Calu3 (cell line): ENCODE measurements at regions not wholly inside any gene's neighbourhood (a gene's known extent, or its start where the extent isn't known, plus 50 kb on each side); places are given as distances from the start of the nearest gene placed in this dataset.

Experiments
- BruUV-seq: library from RNA; stranded (reverse); fragments of 400-500 nt; replicated peaks from 2 replicates; lab custom pipeline; 2021; lab: Mats Ljungman, UMichigan
- CTCF ChIA-PET: fragments of 300-600 bp; sonication (Branson Sonifier 250); formaldehyde crosslinking; loops from one replicate; lab custom pipeline; 2022; ENCODE audit warnings: antibody characterized with exemption; lab: Charles Lee
- DNase-seq: peaks from one replicate; pipeline ENCODE4 v3.0.0; 2022
- H3K27ac Mint-ChIP-seq: one replicate; pipeline ENCODE4 v1.8.0; 2022; ENCODE audit warnings: mixed read lengths; ENCODE audit not compliant: unreplicated experiment
- H3K27me3 Mint-ChIP-seq: one replicate; pipeline ENCODE4 v1.8.0; 2022; ENCODE audit warnings: mixed read lengths; ENCODE audit not compliant: unreplicated experiment
- H3K36me3 Mint-ChIP-seq: one replicate; pipeline ENCODE4 v1.8.0; 2022; ENCODE audit warnings: mild to moderate bottlenecking, moderate library complexity, mixed read lengths; ENCODE audit not compliant: insufficient read depth, unreplicated experiment
- H3K4me1 Mint-ChIP-seq: one replicate; pipeline ENCODE4 v1.8.0; 2022; ENCODE audit warnings: mild to moderate bottlenecking, low read depth, mixed read lengths; ENCODE audit not compliant: unreplicated experiment
- H3K4me3 Mint-ChIP-seq: one replicate; pipeline ENCODE4 v1.8.0; 2022; ENCODE audit warnings: mild to moderate bottlenecking, low read depth, moderate library complexity, mixed read lengths; ENCODE audit not compliant: unreplicated experiment
- H3K9me3 Mint-ChIP-seq: one replicate; pipeline ENCODE4 v1.8.0; 2022; ENCODE audit warnings: low read depth, mixed read lengths; ENCODE audit not compliant: unreplicated experiment
- CTCF ChIP-seq: fragments of 200-600 bp; IDR thresholded peaks from one replicate; pipeline ENCODE4 v1.8.0; 2022; ENCODE audit warnings: antibody characterized with exemption; ENCODE audit not compliant: unreplicated experiment
- intact Hi-C: fragments of 100-400 bp; cut with micrococcal nuclease; formaldehyde crosslinking; loops from one replicate; pipeline ENCODE4 v1.10.0; 2022; ENCODE audit not compliant: unreplicated experiment

- Mint-ChIP-seq H3K36me3 (no peaks in the 10 kb centered on the region), H3K27ac (no peak overlapping the region), H3K4me1 (no peaks in the 10 kb centered on the region), H3K4me3 (no peak overlapping the region), H3K9me3 (no peaks in the 10 kb centered on the region), H3K27me3 (no peaks in the 10 kb centered on the region)
- intact Hi-C loops, result no loop called here
- CTCF ChIA-PET, result no interaction called here
- no TSS peak for BruUV-seq
- TF ChIP-seq CTCF, result no peak
- DNase-seq, result no peak
Observed at GRCh38 chr7:96903906-96904305, 101.4 kb upstream of the DLX6 start.

GRCh38 chr7:96910486-96910885 is 94.9 kb upstream of the DLX6 start:
- Mint-ChIP-seq H3K27me3 (peaks cover 7% of the 10 kb centered on the region), H3K4me1 (no peaks in the 10 kb centered on the region), H3K9me3 (no peaks in the 10 kb centered on the region), H3K36me3 (no peaks in the 10 kb centered on the region), H3K27ac (no peak overlapping the region), H3K4me3 (no peak overlapping the region)
- no peak for TF ChIP-seq CTCF
- CTCF ChIA-PET, result interaction anchor here (0.7 kb wide), 1 partner anchor 268 kb away, joined by 3 read pairs; no protein-coding TSS in a partner anchor
- intact Hi-C loops, result no loop called here
- no TSS peak for BruUV-seq
- DNase-seq, result no peak

GRCh38 chr7:96915029-96915428 is 90.3 kb upstream of the DLX6 start:
- no peak overlapping the region for H3K27ac Mint-ChIP-seq
- CTCF ChIA-PET, result no interaction called here
- BruUV-seq, result no TSS peak
- intact Hi-C loops, result no loop called here
- H3K4me1 Mint-ChIP-seq, result peaks cover 1% of the 10 kb centered on the region
- no peaks in the 10 kb centered on the region for H3K36me3 Mint-ChIP-seq
- DNase-seq, result no peak
- no peak overlapping the region for H3K4me3 Mint-ChIP-seq
- H3K9me3 Mint-ChIP-seq, result no peaks in the 10 kb centered on the region
- H3K27me3 Mint-ChIP-seq, result peaks cover 7% of the 10 kb centered on the region
- no peak for TF ChIP-seq CTCF

- CTCF ChIA-PET, result no interaction called here
- Mint-ChIP-seq H3K27ac (no peak overlapping the region), H3K4me1 (peaks cover 13% of the 10 kb centered on the region), H3K9me3 (peaks cover 3% of the 10 kb centered on the region), H3K27me3 (peaks cover 15% of the 10 kb centered on the region), H3K4me3 (no peak overlapping the region), H3K36me3 (no peaks in the 10 kb centered on the region)
- intact Hi-C loops, result no loop called here
- TF ChIP-seq CTCF, result no peak
- BruUV-seq, result no TSS peak
- DNase-seq, result no peak
Observed at GRCh38 chr7:96920064-96920463, 85.3 kb upstream of the DLX6 start.
